Kidney epithelial cell (primary cell): ENCODE measurements at regions not wholly inside any gene's neighbourhood (a gene's known extent, or its start where the extent isn't known, plus 50 kb on each side); places are given as distances from the start of the nearest gene placed in this dataset.

Source experiments
- DNase-seq: peaks from one replicate; pipeline ENCODE4 v3.0.0-alpha.2; 2010; ENCODE audit warnings: low read depth
- H3K27me3 ChIP-seq: 2 replicates; pipeline ENCODE4 v1.6.0; 2011; ENCODE audit warnings: low read length; ENCODE audit not compliant: control insufficient read depth, insufficient read depth
- H3K36me3 ChIP-seq: 2 replicates; pipeline ENCODE4 v1.5.1; 2011; ENCODE audit warnings: low read length; ENCODE audit not compliant: control insufficient read depth, insufficient read depth
- H3K4me3 ChIP-seq: 2 replicates; pipeline ENCODE4 v1.5.1; 2011; ENCODE audit warnings: low read depth, mild to moderate bottlenecking, control low read depth, low read length
- TF ChIP-seq, protein P1 (sequence below): IDR thresholded peaks from 2 replicates; pipeline ENCODE4 v1.5.1; 2011; ENCODE audit warnings: mild to moderate bottlenecking, moderate library complexity, low read length, control low read depth, inconsistent platforms; ENCODE audit not compliant: insufficient read depth, poor library complexity, severe bottlenecking

DNA sequence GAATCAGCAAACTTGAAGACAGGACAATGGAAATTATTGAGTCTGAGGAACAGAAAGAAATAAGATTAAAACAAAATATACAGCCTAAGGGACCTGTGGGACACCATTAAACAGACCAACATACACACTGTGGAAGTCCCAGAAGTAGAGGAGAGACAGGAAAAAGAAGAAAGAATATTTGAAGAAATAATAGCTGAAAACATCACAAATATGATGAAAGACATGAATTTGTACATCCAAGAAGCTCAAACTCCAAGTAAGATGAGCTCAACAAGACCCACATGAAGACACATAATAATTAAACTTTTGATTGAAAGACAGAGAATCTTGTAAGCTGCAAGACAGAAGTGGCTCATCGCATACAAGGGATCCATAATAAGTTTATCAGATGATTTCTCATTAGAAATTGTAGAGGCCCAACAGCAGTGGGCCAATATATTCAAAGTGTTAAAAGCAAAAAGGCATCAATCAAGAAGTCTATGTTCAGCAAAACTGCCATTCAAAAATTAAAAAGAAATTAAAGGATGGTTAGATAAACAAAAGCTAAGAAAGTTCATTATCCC is 311.3 kb upstream of the ADGRL2 start:
- Histone ChIP-seq H3K4me3 (no peak overlapping the region), H3K27me3 (no peaks in the 10 kb centered on the region), H3K36me3 (no peaks in the 10 kb centered on the region)
- TF ChIP-seq, protein P1, sequence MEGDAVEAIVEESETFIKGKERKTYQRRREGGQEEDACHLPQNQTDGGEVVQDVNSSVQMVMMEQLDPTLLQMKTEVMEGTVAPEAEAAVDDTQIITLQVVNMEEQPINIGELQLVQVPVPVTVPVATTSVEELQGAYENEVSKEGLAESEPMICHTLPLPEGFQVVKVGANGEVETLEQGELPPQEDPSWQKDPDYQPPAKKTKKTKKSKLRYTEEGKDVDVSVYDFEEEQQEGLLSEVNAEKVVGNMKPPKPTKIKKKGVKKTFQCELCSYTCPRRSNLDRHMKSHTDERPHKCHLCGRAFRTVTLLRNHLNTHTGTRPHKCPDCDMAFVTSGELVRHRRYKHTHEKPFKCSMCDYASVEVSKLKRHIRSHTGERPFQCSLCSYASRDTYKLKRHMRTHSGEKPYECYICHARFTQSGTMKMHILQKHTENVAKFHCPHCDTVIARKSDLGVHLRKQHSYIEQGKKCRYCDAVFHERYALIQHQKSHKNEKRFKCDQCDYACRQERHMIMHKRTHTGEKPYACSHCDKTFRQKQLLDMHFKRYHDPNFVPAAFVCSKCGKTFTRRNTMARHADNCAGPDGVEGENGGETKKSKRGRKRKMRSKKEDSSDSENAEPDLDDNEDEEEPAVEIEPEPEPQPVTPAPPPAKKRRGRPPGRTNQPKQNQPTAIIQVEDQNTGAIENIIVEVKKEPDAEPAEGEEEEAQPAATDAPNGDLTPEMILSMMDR, result no peak
- DNase-seq, result no peak

DNA sequence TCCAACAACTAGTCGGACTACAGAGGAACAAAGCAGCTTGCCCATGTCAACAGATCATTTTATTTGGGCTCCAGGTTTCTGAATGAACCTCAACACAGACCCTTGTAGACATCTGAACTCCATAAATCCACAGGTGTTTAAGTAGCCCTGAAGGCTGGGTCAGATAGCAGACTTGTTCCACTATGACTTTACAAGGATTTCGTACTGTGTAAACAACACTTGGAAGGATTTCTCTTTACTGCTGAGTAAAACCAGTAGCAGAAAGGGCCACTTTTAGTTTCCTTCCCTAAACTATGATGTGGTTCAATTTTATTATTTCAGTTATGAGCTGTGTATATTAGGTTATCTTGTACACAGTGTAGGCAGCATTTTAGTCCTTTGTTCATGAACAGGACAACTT is 316.4 kb upstream of the ADGRL2 start:
- Histone ChIP-seq H3K27me3 (no peaks in the 10 kb centered on the region), H3K4me3 (no peak overlapping the region), H3K36me3 (no peaks in the 10 kb centered on the region)
- DNase-seq, result no peak
- TF ChIP-seq, protein P1, result no peak

DNA sequence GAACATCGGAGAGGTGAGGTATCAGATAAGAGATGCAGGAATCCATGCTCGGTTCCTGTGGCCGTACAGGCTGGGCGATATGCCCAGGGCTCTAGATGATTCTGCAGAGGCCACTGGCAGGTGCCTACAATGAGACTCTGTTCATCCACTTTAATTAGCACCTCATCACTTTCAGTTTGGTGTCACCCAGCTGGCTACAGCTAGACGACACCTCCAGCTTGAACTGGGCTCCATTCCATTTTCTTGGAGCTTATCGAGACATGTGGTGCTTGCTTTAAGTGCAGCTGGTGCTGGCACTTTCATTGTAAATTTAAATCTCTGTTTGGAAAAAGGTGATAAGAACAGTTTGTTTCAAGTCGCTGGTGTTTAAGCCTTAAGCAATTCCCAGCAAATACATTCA is 322.5 kb upstream of the ADGRL2 start:
- H3K27me3 ChIP-seq, result no peaks in the 10 kb centered on the region

DNA sequence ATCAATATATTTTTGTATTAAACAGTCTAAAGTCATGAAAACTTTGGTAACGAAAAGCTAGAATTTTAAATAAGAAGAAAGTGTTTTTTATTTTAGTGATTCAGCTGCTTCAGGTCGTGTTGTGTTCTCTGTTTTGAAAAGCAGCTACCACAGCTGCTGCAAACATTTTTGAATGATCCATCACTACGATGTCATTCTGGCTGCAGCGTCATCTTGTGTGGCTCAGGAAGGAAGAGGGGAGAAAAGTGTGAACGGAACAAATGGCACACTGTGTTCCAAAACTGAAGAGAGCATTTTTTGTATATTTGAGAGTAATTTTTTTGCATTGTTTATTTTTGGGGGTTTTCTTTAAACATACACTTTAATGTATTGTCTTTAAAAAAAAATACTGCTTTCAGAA is 323.0 kb upstream of the ADGRL2 start:
- Histone ChIP-seq H3K4me3 (no peak overlapping the region), H3K36me3 (no peaks in the 10 kb centered on the region), H3K27me3 (no peaks in the 10 kb centered on the region)
- no peak for DNase-seq
- TF ChIP-seq, protein P1, result no peak

More for the DNA sequence above, 322.5 kb upstream of the ADGRL2 start:
- no peak overlapping the region for H3K4me3 ChIP-seq
- no peak for DNase-seq
- TF ChIP-seq, protein P1, result no peak
- H3K36me3 ChIP-seq, result no peaks in the 10 kb centered on the region

DNA sequence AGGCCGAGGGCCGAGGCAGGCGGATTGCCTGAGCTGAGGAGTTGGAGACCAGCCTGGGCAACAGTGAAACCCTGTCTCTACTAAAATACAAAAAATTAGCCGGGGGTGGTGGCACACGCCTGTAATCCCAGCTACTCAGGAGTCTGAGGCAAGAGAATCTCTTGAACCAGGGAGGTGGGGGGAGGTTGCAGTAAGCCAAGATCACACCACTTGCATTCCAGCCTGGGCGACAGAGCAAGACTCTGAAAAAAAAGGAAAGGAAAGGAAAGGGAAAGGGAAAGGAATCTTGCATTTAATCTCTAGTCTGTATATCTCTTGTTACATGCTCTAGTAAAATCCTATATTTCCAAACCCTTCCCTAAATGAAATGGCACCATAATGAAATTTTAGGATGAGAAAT is 328.3 kb upstream of the ADGRL2 start:
- no peaks in the 10 kb centered on the region for H3K36me3 ChIP-seq
- TF ChIP-seq, protein P1, result no peak
- H3K4me3 ChIP-seq, result no peak overlapping the region
- no peak for DNase-seq
- H3K27me3 ChIP-seq, result no peaks in the 10 kb centered on the region

DNA sequence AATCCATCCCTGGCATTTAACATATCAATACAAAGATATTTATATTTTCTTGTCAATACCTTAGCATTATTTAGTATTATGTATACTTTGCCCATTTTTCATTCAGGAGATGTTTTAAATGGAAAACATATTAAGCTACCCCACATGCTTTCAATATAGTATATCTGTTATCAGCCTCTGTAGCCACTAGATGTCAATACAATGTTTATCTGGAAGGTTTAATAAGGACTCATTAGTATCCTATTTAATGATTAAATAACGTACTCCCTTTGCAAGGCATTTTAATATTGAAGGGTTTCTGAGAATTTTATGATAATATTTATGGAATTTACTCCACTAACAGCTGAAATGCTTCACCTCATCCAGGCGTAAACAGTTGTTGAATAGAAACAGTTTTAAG is 329.5 kb upstream of the ADGRL2 start:
- H3K36me3 ChIP-seq, result no peaks in the 10 kb centered on the region

More for the DNA sequence above, 329.5 kb upstream of the ADGRL2 start:
- Histone ChIP-seq H3K27me3 (no peaks in the 10 kb centered on the region), H3K4me3 (no peak overlapping the region)
- DNase-seq, result no peak
- TF ChIP-seq, protein P1, result no peak
